H1 (cell line): ENCODE measurements at regions not wholly inside any gene's neighbourhood (a gene's known extent, or its start where the extent isn't known, plus 50 kb on each side); places are given as distances from the start of the nearest gene placed in this dataset.

ENCODE experiments used
- CHD1 ChIP-seq: IDR thresholded peaks from 2 replicates; pipeline ENCODE4 v1.6.1; 2012; ENCODE audit warnings: low read depth, low read length, improper control_type of control experiment
- CREB1 ChIP-seq: IDR thresholded peaks from 2 replicates; pipeline ENCODE4 v1.6.1; 2012; ENCODE audit warnings: inconsistent platforms
- EZH2 ChIP-seq: fragments of 200-600 bp; sonication (generic); IDR thresholded peaks from 2 replicates; pipeline ENCODE4 v1.7.1; 2012; ENCODE audit warnings: low read depth, mild to moderate bottlenecking, moderate library complexity, low read length, inconsistent platforms; ENCODE audit not compliant: severe bottlenecking
- KDM4A ChIP-seq: IDR thresholded peaks from one replicate; pipeline ENCODE4 v1.7.1; 2012; ENCODE audit warnings: low read depth, mild to moderate bottlenecking, moderate library complexity, low read length, inconsistent platforms; ENCODE audit not compliant: severe bottlenecking
- NRF1 ChIP-seq: IDR thresholded peaks from 2 replicates; pipeline ENCODE4 v1.6.1; 2011; ENCODE audit warnings: mild to moderate bottlenecking, low read depth, low read length, improper control_type of control experiment
- RBBP5 ChIP-seq: IDR thresholded peaks from 2 replicates; pipeline ENCODE4 v1.7.1; 2012; ENCODE audit warnings: low read depth, mild to moderate bottlenecking, inconsistent platforms, low read length, moderate library complexity, borderline replicate concordance
- RFX5 ChIP-seq: IDR thresholded peaks from 2 replicates; pipeline ENCODE4 v1.6.1; 2011; ENCODE audit warnings: low read depth, low read length, improper control_type of control experiment, borderline replicate concordance
- SIX5 ChIP-seq: IDR thresholded peaks from 2 replicates; pipeline ENCODE4 v1.6.1; 2011; ENCODE audit warnings: mild to moderate bottlenecking, low read depth, low read length
- SP1 ChIP-seq: IDR thresholded peaks from 2 replicates; pipeline ENCODE4 v1.6.1; 2011; ENCODE audit warnings: low read depth, low read length
- SP2 ChIP-seq: IDR thresholded peaks from 2 replicates; pipeline ENCODE4 v1.6.1; 2012; ENCODE audit warnings: mild to moderate bottlenecking, low read length, inconsistent platforms
- TF ChIP-seq, protein P1 (sequence below): fragments of 300-600 bp; sonication (generic); IDR thresholded peaks from 2 replicates; pipeline ENCODE4 v1.7.1; 2012; ENCODE audit warnings: low read length, moderate library complexity, mild to moderate bottlenecking, inconsistent platforms; ENCODE audit not compliant: insufficient replicate concordance
- TF ChIP-seq, protein P2 (sequence below): IDR thresholded peaks from 2 replicates; pipeline ENCODE4 v1.6.1; 2011; ENCODE audit warnings: low read depth, mild to moderate bottlenecking, low read length; ENCODE audit not compliant: insufficient read depth

DNA sequence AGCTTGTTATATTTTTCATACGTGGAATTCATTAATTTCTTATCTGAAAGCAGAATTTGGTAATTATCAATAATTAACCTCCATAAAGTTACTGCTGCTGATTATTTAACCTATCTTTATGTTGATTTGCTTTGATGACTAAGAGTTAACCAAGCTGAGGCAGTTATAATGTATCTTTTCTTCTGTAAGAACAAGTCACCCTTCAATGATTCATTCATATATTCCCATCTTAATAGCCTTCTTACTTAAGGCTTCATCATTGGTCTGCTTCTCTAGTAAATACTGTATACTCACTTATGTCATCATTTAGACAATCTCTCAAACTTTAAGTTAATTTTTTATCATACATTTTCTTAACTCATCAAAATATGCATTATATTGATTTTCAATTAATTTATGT, 592.2 kb downstream of the ANXA1 start (continued):
- TF ChIP-seq, protein P1, sequence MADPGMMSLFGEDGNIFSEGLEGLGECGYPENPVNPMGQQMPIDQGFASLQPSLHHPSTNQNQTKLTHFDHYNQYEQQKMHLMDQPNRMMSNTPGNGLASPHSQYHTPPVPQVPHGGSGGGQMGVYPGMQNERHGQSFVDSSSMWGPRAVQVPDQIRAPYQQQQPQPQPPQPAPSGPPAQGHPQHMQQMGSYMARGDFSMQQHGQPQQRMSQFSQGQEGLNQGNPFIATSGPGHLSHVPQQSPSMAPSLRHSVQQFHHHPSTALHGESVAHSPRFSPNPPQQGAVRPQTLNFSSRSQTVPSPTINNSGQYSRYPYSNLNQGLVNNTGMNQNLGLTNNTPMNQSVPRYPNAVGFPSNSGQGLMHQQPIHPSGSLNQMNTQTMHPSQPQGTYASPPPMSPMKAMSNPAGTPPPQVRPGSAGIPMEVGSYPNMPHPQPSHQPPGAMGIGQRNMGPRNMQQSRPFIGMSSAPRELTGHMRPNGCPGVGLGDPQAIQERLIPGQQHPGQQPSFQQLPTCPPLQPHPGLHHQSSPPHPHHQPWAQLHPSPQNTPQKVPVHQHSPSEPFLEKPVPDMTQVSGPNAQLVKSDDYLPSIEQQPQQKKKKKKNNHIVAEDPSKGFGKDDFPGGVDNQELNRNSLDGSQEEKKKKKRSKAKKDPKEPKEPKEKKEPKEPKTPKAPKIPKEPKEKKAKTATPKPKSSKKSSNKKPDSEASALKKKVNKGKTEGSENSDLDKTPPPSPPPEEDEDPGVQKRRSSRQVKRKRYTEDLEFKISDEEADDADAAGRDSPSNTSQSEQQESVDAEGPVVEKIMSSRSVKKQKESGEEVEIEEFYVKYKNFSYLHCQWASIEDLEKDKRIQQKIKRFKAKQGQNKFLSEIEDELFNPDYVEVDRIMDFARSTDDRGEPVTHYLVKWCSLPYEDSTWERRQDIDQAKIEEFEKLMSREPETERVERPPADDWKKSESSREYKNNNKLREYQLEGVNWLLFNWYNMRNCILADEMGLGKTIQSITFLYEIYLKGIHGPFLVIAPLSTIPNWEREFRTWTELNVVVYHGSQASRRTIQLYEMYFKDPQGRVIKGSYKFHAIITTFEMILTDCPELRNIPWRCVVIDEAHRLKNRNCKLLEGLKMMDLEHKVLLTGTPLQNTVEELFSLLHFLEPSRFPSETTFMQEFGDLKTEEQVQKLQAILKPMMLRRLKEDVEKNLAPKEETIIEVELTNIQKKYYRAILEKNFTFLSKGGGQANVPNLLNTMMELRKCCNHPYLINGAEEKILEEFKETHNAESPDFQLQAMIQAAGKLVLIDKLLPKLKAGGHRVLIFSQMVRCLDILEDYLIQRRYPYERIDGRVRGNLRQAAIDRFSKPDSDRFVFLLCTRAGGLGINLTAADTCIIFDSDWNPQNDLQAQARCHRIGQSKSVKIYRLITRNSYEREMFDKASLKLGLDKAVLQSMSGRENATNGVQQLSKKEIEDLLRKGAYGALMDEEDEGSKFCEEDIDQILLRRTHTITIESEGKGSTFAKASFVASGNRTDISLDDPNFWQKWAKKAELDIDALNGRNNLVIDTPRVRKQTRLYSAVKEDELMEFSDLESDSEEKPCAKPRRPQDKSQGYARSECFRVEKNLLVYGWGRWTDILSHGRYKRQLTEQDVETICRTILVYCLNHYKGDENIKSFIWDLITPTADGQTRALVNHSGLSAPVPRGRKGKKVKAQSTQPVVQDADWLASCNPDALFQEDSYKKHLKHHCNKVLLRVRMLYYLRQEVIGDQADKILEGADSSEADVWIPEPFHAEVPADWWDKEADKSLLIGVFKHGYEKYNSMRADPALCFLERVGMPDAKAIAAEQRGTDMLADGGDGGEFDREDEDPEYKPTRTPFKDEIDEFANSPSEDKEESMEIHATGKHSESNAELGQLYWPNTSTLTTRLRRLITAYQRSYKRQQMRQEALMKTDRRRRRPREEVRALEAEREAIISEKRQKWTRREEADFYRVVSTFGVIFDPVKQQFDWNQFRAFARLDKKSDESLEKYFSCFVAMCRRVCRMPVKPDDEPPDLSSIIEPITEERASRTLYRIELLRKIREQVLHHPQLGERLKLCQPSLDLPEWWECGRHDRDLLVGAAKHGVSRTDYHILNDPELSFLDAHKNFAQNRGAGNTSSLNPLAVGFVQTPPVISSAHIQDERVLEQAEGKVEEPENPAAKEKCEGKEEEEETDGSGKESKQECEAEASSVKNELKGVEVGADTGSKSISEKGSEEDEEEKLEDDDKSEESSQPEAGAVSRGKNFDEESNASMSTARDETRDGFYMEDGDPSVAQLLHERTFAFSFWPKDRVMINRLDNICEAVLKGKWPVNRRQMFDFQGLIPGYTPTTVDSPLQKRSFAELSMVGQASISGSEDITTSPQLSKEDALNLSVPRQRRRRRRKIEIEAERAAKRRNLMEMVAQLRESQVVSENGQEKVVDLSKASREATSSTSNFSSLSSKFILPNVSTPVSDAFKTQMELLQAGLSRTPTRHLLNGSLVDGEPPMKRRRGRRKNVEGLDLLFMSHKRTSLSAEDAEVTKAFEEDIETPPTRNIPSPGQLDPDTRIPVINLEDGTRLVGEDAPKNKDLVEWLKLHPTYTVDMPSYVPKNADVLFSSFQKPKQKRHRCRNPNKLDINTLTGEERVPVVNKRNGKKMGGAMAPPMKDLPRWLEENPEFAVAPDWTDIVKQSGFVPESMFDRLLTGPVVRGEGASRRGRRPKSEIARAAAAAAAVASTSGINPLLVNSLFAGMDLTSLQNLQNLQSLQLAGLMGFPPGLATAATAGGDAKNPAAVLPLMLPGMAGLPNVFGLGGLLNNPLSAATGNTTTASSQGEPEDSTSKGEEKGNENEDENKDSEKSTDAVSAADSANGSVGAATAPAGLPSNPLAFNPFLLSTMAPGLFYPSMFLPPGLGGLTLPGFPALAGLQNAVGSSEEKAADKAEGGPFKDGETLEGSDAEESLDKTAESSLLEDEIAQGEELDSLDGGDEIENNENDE: no peak
- TF ChIP-seq NRF1 (no peak), RBBP5 (no peak), KDM4A (no peak), CREB1 (no peak), RFX5 (no peak), SIX5 (no peak), SP1 (no peak), CHD1 (no peak), SP2 (no peak), EZH2 (no peak)
- TF ChIP-seq, protein P2, sequence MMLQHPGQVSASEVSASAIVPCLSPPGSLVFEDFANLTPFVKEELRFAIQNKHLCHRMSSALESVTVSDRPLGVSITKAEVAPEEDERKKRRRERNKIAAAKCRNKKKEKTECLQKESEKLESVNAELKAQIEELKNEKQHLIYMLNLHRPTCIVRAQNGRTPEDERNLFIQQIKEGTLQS: no peak
